ENCODE measurements at regions not wholly inside any gene's neighbourhood (a gene's known extent, or its start where the extent isn't known, plus 50 kb on each side); places are given as distances from the start of the nearest gene placed in this dataset.

DNA sequence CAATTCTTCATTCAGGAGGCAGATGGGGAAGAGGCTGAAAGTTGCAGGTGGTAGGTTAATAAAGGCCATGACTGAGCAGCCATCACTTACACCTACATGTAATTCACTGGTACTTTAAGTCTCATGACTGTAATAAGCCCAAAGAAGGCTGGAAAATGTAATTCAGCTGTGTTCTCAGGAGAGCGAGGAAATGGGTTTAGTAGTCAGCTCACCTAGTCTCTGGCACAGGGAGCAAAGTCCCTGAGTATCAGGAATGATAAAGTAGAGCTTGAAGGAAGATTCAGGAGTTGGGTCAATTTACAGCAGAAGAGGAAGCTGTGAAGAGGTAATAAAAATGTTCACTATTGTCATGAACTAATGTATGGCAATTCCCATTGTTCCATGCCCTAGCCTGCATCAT lies 393.4 kb upstream of the KAZN start:
- DNase-seq (ENCODE audit: low read depth) (no peak), FAIRE-seq (no peak)

DNA sequence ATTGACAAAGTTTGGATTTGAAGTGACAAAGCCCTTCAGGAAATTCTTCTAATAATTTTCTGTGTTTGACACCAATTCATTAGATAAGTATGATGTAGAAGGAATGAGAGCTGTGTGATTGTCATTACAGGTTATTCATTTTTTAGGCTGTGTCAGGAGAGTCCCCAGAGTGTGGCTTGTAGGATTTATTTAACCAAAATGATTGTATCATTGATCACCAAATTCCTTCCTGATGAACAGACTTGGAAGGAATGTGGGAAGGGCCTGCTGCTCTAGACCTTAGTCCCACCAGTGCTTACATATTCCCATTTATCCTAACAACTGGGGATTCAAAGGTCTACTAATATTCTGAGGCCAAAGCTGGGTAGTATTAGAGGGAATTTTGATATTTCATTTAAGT lies 383.3 kb upstream of the KAZN start:
- Histone ChIP-seq H3K4me3 (ENCODE audit: low read depth, low read length) (no peak overlapping the region), H3K27me3 (ENCODE audit: control insufficient read depth, insufficient read depth, low read length) (no peaks in the 10 kb centered on the region), H3K36me3 (ENCODE audit: control insufficient read depth, insufficient read depth, low read length) (no peaks in the 10 kb centered on the region)
- TF ChIP-seq, protein P1, sequence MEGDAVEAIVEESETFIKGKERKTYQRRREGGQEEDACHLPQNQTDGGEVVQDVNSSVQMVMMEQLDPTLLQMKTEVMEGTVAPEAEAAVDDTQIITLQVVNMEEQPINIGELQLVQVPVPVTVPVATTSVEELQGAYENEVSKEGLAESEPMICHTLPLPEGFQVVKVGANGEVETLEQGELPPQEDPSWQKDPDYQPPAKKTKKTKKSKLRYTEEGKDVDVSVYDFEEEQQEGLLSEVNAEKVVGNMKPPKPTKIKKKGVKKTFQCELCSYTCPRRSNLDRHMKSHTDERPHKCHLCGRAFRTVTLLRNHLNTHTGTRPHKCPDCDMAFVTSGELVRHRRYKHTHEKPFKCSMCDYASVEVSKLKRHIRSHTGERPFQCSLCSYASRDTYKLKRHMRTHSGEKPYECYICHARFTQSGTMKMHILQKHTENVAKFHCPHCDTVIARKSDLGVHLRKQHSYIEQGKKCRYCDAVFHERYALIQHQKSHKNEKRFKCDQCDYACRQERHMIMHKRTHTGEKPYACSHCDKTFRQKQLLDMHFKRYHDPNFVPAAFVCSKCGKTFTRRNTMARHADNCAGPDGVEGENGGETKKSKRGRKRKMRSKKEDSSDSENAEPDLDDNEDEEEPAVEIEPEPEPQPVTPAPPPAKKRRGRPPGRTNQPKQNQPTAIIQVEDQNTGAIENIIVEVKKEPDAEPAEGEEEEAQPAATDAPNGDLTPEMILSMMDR (IDR thresholded peaks at IDR 0.05; ENCODE audit: insufficient read depth, low read length, severe bottlenecking) = no peak
- DNase-seq (ENCODE audit: low read depth) = peak; percentile 25
- FAIRE-seq = no peak

More for the DNA sequence above, 393.4 kb upstream of the KAZN start:
- no peaks in the 10 kb centered on the region for H3K27me3 ChIP-seq (ENCODE audit: control insufficient read depth, insufficient read depth, low read length)
- TF ChIP-seq, protein P1 (IDR thresholded peaks at IDR 0.05; ENCODE audit: insufficient read depth, low read length, severe bottlenecking) = no peak
- H3K36me3 ChIP-seq (ENCODE audit: control insufficient read depth, insufficient read depth, low read length) = no peaks in the 10 kb centered on the region
- H3K4me3 ChIP-seq (ENCODE audit: low read depth, low read length) = no peak overlapping the region

DNA sequence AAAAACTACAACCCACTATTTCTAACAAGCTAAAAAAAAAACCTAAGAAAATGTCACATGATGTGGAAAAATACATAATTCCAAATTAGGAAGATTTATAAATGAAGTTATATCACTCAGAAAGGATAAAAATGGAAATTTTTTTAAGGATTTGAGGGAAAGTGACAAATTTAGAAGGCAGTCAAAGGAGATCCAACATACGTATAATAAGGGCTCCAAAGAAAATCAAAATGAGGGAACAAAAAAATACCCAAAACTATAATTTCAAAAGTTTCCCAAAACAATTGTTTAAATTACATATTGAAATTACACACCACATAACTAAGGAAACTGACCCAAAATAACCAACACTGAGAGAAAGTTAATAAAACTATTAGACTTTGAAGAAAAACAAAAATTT lies 381.1 kb upstream of the KAZN start:
- no peaks in the 10 kb centered on the region for H3K27me3 ChIP-seq (ENCODE audit: control insufficient read depth, insufficient read depth, low read length)
- TF ChIP-seq, protein P1 (IDR thresholded peaks at IDR 0.05; ENCODE audit: insufficient read depth, low read length, severe bottlenecking) = no peak
- FAIRE-seq (no peak), DNase-seq (ENCODE audit: low read depth) (no peak)
- no peak overlapping the region for H3K4me3 ChIP-seq (ENCODE audit: low read depth, low read length)
- no peaks in the 10 kb centered on the region for H3K36me3 ChIP-seq (ENCODE audit: control insufficient read depth, insufficient read depth, low read length)

DNA sequence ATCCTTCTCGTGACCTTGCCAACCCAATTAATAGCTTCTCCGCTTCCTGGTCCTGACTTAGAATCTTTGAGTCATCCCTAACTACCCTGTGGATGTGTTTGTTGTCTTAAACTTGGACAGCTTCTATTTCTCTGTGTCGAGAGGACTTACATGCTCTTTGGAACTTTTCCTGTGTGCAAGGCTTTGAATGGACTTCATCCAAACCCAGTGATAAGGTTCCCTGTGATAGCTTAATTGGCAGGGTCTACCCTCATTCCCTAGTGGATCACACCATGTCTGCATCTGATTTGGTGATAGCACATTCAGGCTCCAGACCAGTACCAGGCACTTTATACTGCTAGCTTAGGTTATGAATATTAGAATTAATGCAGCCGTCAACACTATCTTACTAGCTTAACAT lies 378.2 kb upstream of the KAZN start:
- TF ChIP-seq, protein P1 (IDR thresholded peaks at IDR 0.05; ENCODE audit: insufficient read depth, low read length, severe bottlenecking) = no peak
- FAIRE-seq = no peak
- DNase-seq (ENCODE audit: low read depth) = no peak
- H3K4me3 ChIP-seq (ENCODE audit: low read depth, low read length) = no peak overlapping the region
- no peaks in the 10 kb centered on the region for H3K36me3 ChIP-seq (ENCODE audit: control insufficient read depth, insufficient read depth, low read length)
- H3K27me3 ChIP-seq (ENCODE audit: control insufficient read depth, insufficient read depth, low read length) = no peaks in the 10 kb centered on the region

DNA sequence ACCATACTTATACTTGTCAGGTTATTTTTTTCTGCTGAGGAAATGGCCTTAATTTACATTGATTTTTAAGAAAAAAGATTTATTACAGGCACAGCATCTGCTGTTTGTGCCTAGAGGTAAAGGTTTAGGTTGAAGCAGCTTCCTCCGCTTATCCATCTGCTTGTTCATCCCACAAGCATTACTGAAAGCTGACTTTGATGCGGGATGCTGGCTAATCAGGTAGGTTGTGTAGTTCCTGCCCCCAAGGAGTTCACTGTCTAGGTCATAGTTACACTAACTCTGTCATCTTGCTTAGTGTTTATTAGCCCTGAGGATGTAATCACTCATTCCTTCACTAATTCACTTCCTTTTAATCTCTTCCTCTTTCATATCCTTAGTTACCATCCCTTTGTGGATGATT lies 377.7 kb upstream of the KAZN start:
- Histone ChIP-seq H3K36me3 (ENCODE audit: control insufficient read depth, insufficient read depth, low read length) (no peaks in the 10 kb centered on the region), H3K27me3 (ENCODE audit: control insufficient read depth, insufficient read depth, low read length) (no peaks in the 10 kb centered on the region), H3K4me3 (ENCODE audit: low read depth, low read length) (no peak overlapping the region)
- TF ChIP-seq, protein P1 (IDR thresholded peaks at IDR 0.05; ENCODE audit: insufficient read depth, low read length, severe bottlenecking) = no peak
- FAIRE-seq (no peak), DNase-seq (ENCODE audit: low read depth) (no peak)

DNA sequence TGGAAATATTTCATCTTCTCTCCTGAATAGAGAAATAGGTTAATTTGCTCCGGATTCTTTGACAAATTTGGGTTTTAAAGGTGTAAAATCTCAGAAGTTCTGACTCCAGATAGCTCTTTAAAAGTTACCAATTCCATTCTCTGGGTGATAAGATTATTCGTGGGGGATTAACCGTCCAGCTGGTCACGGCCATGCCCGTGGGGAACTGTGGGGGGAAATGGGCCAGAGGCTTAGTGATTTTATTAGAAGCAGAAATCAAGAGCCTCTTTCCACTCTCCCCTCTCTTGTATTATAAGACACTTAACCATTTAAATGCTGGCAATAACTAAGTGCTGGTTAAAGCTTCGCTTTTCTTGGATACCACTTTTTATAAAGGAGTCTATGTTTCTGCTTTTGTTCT lies 376.4 kb upstream of the KAZN start:
- DNase-seq (ENCODE audit: low read depth) (no peak), FAIRE-seq (no peak)
- Histone ChIP-seq H3K4me3 (ENCODE audit: low read depth, low read length) (no peak overlapping the region), H3K27me3 (ENCODE audit: control insufficient read depth, insufficient read depth, low read length) (no peaks in the 10 kb centered on the region), H3K36me3 (ENCODE audit: control insufficient read depth, insufficient read depth, low read length) (no peaks in the 10 kb centered on the region)
- TF ChIP-seq, protein P1 (IDR thresholded peaks at IDR 0.05; ENCODE audit: insufficient read depth, low read length, severe bottlenecking) = no peak

Data from bronchial epithelial cell (primary cell).